DND-41 (cell line): ENCODE measurements at regions not wholly inside any gene's neighbourhood (a gene's known extent, or its start where the extent isn't known, plus 50 kb on each side); places are given as distances from the start of the nearest gene placed in this dataset.

Experiments
- ATAC-seq: fragments of 200-7000 bp; cut with Tn5 transposase; 3 replicates; pipeline ENCODE4 v1.9.1; 2021; ENCODE audit warnings: low read depth; ENCODE audit not compliant: insufficient read depth
- DNase-seq: peaks from one replicate; pipeline ENCODE4 v3.0.0-alpha.2; 2020
- H2AFZ ChIP-seq: 2 replicates; pipeline ENCODE4 v1.6.0; 2012; ENCODE audit warnings: low read depth, low read length
- H3K27ac ChIP-seq: 2 replicates; pipeline ENCODE4 v1.5.1; 2012; ENCODE audit warnings: low read length, inconsistent platforms
- H3K27me3 ChIP-seq: fragments of 200-600 bp; sonication (generic); 2 replicates; pipeline ENCODE4 v1.6.0; 2012; ENCODE audit warnings: low read length, mild to moderate bottlenecking, inconsistent platforms; ENCODE audit not compliant: insufficient read depth, poor library complexity
- H3K36me3 ChIP-seq: 2 replicates; pipeline ENCODE4 v1.5.1; 2012; ENCODE audit warnings: low read length, inconsistent platforms; ENCODE audit not compliant: insufficient read depth
- H3K4me1 ChIP-seq: 2 replicates; pipeline ENCODE4 v1.5.1; 2012; ENCODE audit warnings: mild to moderate bottlenecking, low read length; ENCODE audit not compliant: insufficient read depth
- H3K4me2 ChIP-seq: 2 replicates; pipeline ENCODE4 v1.6.0; 2012; ENCODE audit warnings: mild to moderate bottlenecking, moderate library complexity, low read length, inconsistent platforms; ENCODE audit not compliant: insufficient read depth
- H3K4me3 ChIP-seq, 2 experiments: fragments of 200-600 bp in 1 of 2; shearing (Covaris generic) in 1 of 2; 2 replicates each; pipeline ENCODE4 v1.5.1; 2012 to 2016; ENCODE audit warnings: inconsistent platforms in 2 of 2, low read length in 2 of 2, mild to moderate bottlenecking in 2 of 2, low read depth in 1 of 2, moderate library complexity in 1 of 2
- H3K79me2 ChIP-seq: 2 replicates; pipeline ENCODE4 v1.6.0; 2012; ENCODE audit warnings: low read length, inconsistent platforms; ENCODE audit not compliant: insufficient read depth
- H3K9ac ChIP-seq: 2 replicates; pipeline ENCODE4 v1.6.0; 2012; ENCODE audit warnings: low read depth, mild to moderate bottlenecking, inconsistent platforms, low read length, moderate library complexity
- H3K9me3 ChIP-seq: 2 replicates; pipeline ENCODE4 v1.5.1; 2012; ENCODE audit warnings: low read length, moderate library complexity, mild to moderate bottlenecking, inconsistent platforms; ENCODE audit not compliant: insufficient read depth, severe bottlenecking
- H4K20me1 ChIP-seq: 2 replicates; pipeline ENCODE4 v1.6.0; 2012; ENCODE audit warnings: low read length; ENCODE audit not compliant: insufficient read depth
- CTCF ChIP-seq: IDR thresholded peaks from 2 replicates; pipeline ENCODE4 v1.5.1; 2012; ENCODE audit warnings: borderline replicate concordance, low read length, moderate library complexity, mild to moderate bottlenecking; ENCODE audit not compliant: poor library complexity, severe bottlenecking; ENCODE audit errors: extremely low read depth
- EZH2 ChIP-seq: IDR thresholded peaks from 3 replicates; pipeline ENCODE4 v1.6.1; 2012; ENCODE audit warnings: borderline replicate concordance, low read depth, mild to moderate bottlenecking, moderate library complexity, low read length, inconsistent platforms; ENCODE audit not compliant: severe bottlenecking

- no peaks in the 10 kb centered on the region for H4K20me1 ChIP-seq
- no peaks in the 10 kb centered on the region for H3K27me3 ChIP-seq
- H2AFZ ChIP-seq = no peak overlapping the region
- no peak overlapping the region for H3K4me2 ChIP-seq
- H3K27ac ChIP-seq = no peak overlapping the region
- no peak overlapping the region for H3K4me3 ChIP-seq
- DNase-seq (no peak), ATAC-seq (no peak)
- H3K36me3 ChIP-seq = no peaks in the 10 kb centered on the region
- H3K9me3 ChIP-seq = no peaks in the 10 kb centered on the region
- no peak overlapping the region for H3K9ac ChIP-seq
- TF ChIP-seq EZH2 = no peak
- no peak for TF ChIP-seq CTCF
- no peaks in the 10 kb centered on the region for H3K4me1 ChIP-seq
- no peaks in the 10 kb centered on the region for H3K79me2 ChIP-seq
These were observed 217.0 kb upstream of the FOXN3 start for GRCh38 chr14:89634037-89634436.

- H3K4me1 ChIP-seq = no peaks in the 10 kb centered on the region
- no peaks in the 10 kb centered on the region for H4K20me1 ChIP-seq
- H3K27me3 ChIP-seq = no peaks in the 10 kb centered on the region
- no peak overlapping the region for H3K4me3 ChIP-seq
- H3K9ac ChIP-seq = no peak overlapping the region
- no peaks in the 10 kb centered on the region for H3K79me2 ChIP-seq
- no peak for TF ChIP-seq CTCF
- TF ChIP-seq EZH2 = no peak
- H3K27ac ChIP-seq = no peak overlapping the region
- no peaks in the 10 kb centered on the region for H3K36me3 ChIP-seq
- DNase-seq = no peak
- no peaks in the 10 kb centered on the region for H3K9me3 ChIP-seq
- no peak overlapping the region for H2AFZ ChIP-seq
- no peak overlapping the region for H3K4me2 ChIP-seq
- ATAC-seq = no peak
These were observed 213.2 kb upstream of the FOXN3 start for GRCh38 chr14:89630101-89630829.

- Histone ChIP-seq H3K4me3 (no peak overlapping the region), H3K9me3 (no peaks in the 10 kb centered on the region), H4K20me1 (no peaks in the 10 kb centered on the region), H3K36me3 (no peaks in the 10 kb centered on the region), H3K27me3 (no peaks in the 10 kb centered on the region), H3K4me2 (no peak overlapping the region), H3K79me2 (no peaks in the 10 kb centered on the region), H2AFZ (no peak overlapping the region), H3K27ac (no peak overlapping the region), H3K9ac (no peak overlapping the region), H3K4me1 (no peaks in the 10 kb centered on the region)
- DNase-seq = no peak
- no peak for ATAC-seq
- TF ChIP-seq CTCF (no peak), EZH2 (no peak)
These were observed 212.3 kb upstream of the FOXN3 start for GRCh38 chr14:89629383-89629782.

GRCh38 chr14:89628521-89628920, 211.5 kb upstream of the FOXN3 start:
- Histone ChIP-seq H3K27me3 (no peaks in the 10 kb centered on the region), H3K4me1 (no peaks in the 10 kb centered on the region), H2AFZ (no peak overlapping the region), H3K4me3 (no peak overlapping the region), H3K79me2 (no peaks in the 10 kb centered on the region), H3K36me3 (no peaks in the 10 kb centered on the region), H4K20me1 (no peaks in the 10 kb centered on the region), H3K9ac (no peak overlapping the region), H3K9me3 (no peaks in the 10 kb centered on the region), H3K27ac (no peak overlapping the region), H3K4me2 (no peak overlapping the region)
- no peak for ATAC-seq
- TF ChIP-seq CTCF (no peak), EZH2 (no peak)
- no peak for DNase-seq
